ENCODE measurements at regions not wholly inside any gene's neighbourhood (a gene's known extent, or its start where the extent isn't known, plus 50 kb on each side); places are given as distances from the start of the nearest gene placed in this dataset.
"Not testable (repeated sequence)": the region's sequence is repeated elsewhere in the genome, so short reads cannot be mapped to it uniquely, and the experiment has no call there.

- TF ChIP-seq CTCF (IDR thresholded peaks at IDR 0.05; ENCODE audit: insufficient read depth, low read length, poor library complexity, severe bottlenecking), result no peak
- Histone ChIP-seq H3K36me3 (ENCODE audit: control insufficient read depth, insufficient read depth, low read length) (no peaks in the 10 kb centered on the region), H3K4me3 (ENCODE audit: low read depth, low read length) (no peak overlapping the region), H3K27me3 (ENCODE audit: control insufficient read depth, insufficient read depth, low read length) (no peaks in the 10 kb centered on the region)
- DNase-seq (ENCODE audit: low read depth), result no peak
Measured at GRCh38 chr12:47610686-47611252, 95.1 kb downstream of the RPAP3 start.

- H3K27me3 ChIP-seq (ENCODE audit: control insufficient read depth, insufficient read depth, low read length), result no peaks in the 10 kb centered on the region
- H3K36me3 ChIP-seq (ENCODE audit: control insufficient read depth, insufficient read depth, low read length), result no peaks in the 10 kb centered on the region
- TF ChIP-seq CTCF (IDR thresholded peaks at IDR 0.05; ENCODE audit: insufficient read depth, low read length, poor library complexity, severe bottlenecking), result no peak
- no peak for DNase-seq (ENCODE audit: low read depth)
- no peak overlapping the region for H3K4me3 ChIP-seq (ENCODE audit: low read depth, low read length)
Measured at GRCh38 chr12:47609806-47610205, 96.0 kb downstream of the RPAP3 start.

- not testable (repeated sequence) for H3K36me3 ChIP-seq (ENCODE audit: control insufficient read depth, insufficient read depth, low read length); H3K27me3 ChIP-seq (ENCODE audit: control insufficient read depth, insufficient read depth, low read length); H3K4me3 ChIP-seq (ENCODE audit: low read depth, low read length); DNase-seq (ENCODE audit: low read depth)
Measured at GRCh38 chr12:47608671-47609070, 97.2 kb downstream of the RPAP3 start.

- no peak for DNase-seq (ENCODE audit: low read depth)
- Histone ChIP-seq H3K36me3 (ENCODE audit: control insufficient read depth, insufficient read depth, low read length) (no peaks in the 10 kb centered on the region), H3K27me3 (ENCODE audit: control insufficient read depth, insufficient read depth, low read length) (no peaks in the 10 kb centered on the region), H3K4me3 (ENCODE audit: low read depth, low read length) (no peak overlapping the region)
- no peak for TF ChIP-seq CTCF (IDR thresholded peaks at IDR 0.05; ENCODE audit: insufficient read depth, low read length, poor library complexity, severe bottlenecking)
Measured at GRCh38 chr12:47604221-47604873, 101.5 kb downstream of the RPAP3 start.

- Histone ChIP-seq H3K36me3 (ENCODE audit: control insufficient read depth, insufficient read depth, low read length) (no peaks in the 10 kb centered on the region), H3K4me3 (ENCODE audit: low read depth, low read length) (no peak overlapping the region), H3K27me3 (ENCODE audit: control insufficient read depth, insufficient read depth, low read length) (no peaks in the 10 kb centered on the region)
- TF ChIP-seq CTCF (IDR thresholded peaks at IDR 0.05; ENCODE audit: insufficient read depth, low read length, poor library complexity, severe bottlenecking), result no peak
- no peak for DNase-seq (ENCODE audit: low read depth)
Measured at GRCh38 chr12:47602949-47603558, 102.8 kb downstream of the RPAP3 start.

- no peaks in the 10 kb centered on the region for H3K36me3 ChIP-seq (ENCODE audit: control insufficient read depth, insufficient read depth, low read length)
- TF ChIP-seq CTCF (IDR thresholded peaks at IDR 0.05; ENCODE audit: insufficient read depth, low read length, poor library complexity, severe bottlenecking), result no peak
- H3K27me3 ChIP-seq (ENCODE audit: control insufficient read depth, insufficient read depth, low read length), result no peaks in the 10 kb centered on the region
- H3K4me3 ChIP-seq (ENCODE audit: low read depth, low read length), result no peak overlapping the region
- no peak for DNase-seq (ENCODE audit: low read depth)
Measured at GRCh38 chr12:47602325-47602724, 103.5 kb downstream of the RPAP3 start.
